ENCODE measurements at regions not wholly inside any gene's neighbourhood (a gene's known extent, or its start where the extent isn't known, plus 50 kb on each side); places are given as distances from the start of the nearest gene placed in this dataset.

DNA sequence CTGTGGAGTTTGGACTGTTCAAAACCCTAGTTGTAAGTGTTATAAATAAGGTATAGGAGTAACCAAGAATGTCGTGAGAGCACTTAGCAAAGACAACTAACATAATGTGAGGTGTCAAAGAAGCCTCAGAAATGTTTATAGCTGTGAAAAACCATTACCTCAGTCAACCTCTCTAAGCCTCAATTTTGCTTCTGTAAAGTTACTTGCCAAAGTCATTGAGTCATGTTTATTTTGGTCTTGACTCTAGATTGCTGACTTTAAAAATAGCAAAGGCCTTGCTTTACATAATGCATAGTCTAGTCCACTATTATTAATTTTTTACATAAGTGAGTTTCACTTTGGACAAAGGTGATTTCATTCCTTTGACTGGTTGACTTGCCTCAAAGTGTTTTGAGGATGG, 257.6 kb upstream of the CXXC4 start (continued):
- no peak for TF ChIP-seq NR2C1 (IDR thresholded peaks at IDR 0.05)
- no peak for TF ChIP-seq TCF3 (IDR thresholded peaks at IDR 0.05; ENCODE audit: borderline replicate concordance, insufficient read depth, low read depth, low read length)
- no peak for TF ChIP-seq ZNF207 (IDR thresholded peaks at IDR 0.05; ENCODE audit: borderline replicate concordance)
- no peak for TF ChIP-seq NFYA (IDR thresholded peaks at IDR 0.05; ENCODE audit: borderline replicate concordance, low read depth, low read length)
- TF ChIP-seq, protein P1, sequence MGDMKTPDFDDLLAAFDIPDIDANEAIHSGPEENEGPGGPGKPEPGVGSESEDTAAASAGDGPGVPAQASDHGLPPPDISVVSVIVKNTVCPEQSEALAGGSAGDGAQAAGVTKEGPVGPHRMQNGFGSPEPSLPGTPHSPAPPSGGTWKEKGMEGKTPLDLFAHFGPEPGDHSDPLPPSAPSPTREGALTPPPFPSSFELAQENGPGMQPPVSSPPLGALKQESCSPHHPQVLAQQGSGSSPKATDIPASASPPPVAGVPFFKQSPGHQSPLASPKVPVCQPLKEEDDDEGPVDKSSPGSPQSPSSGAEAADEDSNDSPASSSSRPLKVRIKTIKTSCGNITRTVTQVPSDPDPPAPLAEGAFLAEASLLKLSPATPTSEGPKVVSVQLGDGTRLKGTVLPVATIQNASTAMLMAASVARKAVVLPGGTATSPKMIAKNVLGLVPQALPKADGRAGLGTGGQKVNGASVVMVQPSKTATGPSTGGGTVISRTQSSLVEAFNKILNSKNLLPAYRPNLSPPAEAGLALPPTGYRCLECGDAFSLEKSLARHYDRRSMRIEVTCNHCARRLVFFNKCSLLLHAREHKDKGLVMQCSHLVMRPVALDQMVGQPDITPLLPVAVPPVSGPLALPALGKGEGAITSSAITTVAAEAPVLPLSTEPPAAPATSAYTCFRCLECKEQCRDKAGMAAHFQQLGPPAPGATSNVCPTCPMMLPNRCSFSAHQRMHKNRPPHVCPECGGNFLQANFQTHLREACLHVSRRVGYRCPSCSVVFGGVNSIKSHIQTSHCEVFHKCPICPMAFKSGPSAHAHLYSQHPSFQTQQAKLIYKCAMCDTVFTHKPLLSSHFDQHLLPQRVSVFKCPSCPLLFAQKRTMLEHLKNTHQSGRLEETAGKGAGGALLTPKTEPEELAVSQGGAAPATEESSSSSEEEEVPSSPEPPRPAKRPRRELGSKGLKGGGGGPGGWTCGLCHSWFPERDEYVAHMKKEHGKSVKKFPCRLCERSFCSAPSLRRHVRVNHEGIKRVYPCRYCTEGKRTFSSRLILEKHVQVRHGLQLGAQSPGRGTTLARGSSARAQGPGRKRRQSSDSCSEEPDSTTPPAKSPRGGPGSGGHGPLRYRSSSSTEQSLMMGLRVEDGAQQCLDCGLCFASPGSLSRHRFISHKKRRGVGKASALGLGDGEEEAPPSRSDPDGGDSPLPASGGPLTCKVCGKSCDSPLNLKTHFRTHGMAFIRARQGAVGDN (IDR thresholded peaks at IDR 0.05) = no peak
- TF ChIP-seq BACH1 (IDR thresholded peaks at IDR 0.05; ENCODE audit: borderline replicate concordance) = peak; percentile 12; the same call in 1 of the 2 replicates
- TF ChIP-seq RCOR1 (conservative IDR thresholded peaks at IDR 0.05; ENCODE audit: low read depth, low read length) = no peak
- no peak for TF ChIP-seq NBN (IDR thresholded peaks at IDR 0.05)
- no peak for TF ChIP-seq NFYB (IDR thresholded peaks at IDR 0.05; ENCODE audit: insufficient read depth, low read depth, low read length)
- TF ChIP-seq USF2 (IDR thresholded peaks at IDR 0.05; ENCODE audit: borderline replicate concordance, low read depth, low read length) = no peak
- no peak for TF ChIP-seq GATAD2B (conservative IDR thresholded peaks at IDR 0.05; ENCODE audit: low read depth)
- TF ChIP-seq, protein P2, sequence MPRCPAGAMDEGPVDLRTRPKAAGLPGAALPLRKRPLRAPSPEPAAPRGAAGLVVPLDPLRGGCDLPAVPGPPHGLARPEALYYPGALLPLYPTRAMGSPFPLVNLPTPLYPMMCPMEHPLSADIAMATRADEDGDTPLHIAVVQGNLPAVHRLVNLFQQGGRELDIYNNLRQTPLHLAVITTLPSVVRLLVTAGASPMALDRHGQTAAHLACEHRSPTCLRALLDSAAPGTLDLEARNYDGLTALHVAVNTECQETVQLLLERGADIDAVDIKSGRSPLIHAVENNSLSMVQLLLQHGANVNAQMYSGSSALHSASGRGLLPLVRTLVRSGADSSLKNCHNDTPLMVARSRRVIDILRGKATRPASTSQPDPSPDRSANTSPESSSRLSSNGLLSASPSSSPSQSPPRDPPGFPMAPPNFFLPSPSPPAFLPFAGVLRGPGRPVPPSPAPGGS (IDR thresholded peaks at IDR 0.05; ENCODE audit: borderline replicate concordance, insufficient read depth, low read depth, low read length, poor library complexity, severe bottlenecking) = peak; percentile 21
- peak; percentile 83 for TF ChIP-seq MEF2B (IDR thresholded peaks at IDR 0.05; ENCODE audit: partially characterized antibody, poor library complexity, severe bottlenecking)
- no peak for TF ChIP-seq E2F8 (IDR thresholded peaks at IDR 0.05; ENCODE audit: low read depth, partially characterized antibody)
- no peak for TF ChIP-seq FOS (IDR thresholded peaks at IDR 0.05; ENCODE audit: borderline replicate concordance, extremely low read depth, insufficient read length)
- TF ChIP-seq FOXK2 (IDR thresholded peaks at IDR 0.05) = no peak

Data from GM12878 (cell line).